Cardiac muscle cell (in vitro differentiated cells and primary cell): ENCODE measurements at regions not wholly inside any gene's neighbourhood (a gene's known extent, or its start where the extent isn't known, plus 50 kb on each side); places are given as distances from the start of the nearest gene placed in this dataset.

Source experiments
- DNase-seq, 2 donors: peaks; one replicate each; pipeline versions ENCODE4 v3.0.0 to v3.0.0-alpha.2; 2010 to 2017; ENCODE audit warnings: low read depth in 1 of 2, low spot score in 1 of 2
- H3K27ac ChIP-seq: fragments of 200-600 bp; sonication (generic); 2 replicates; pipeline ENCODE4 v1.5.1; 2016
- H3K27me3 ChIP-seq: fragments of 200-600 bp; sonication (generic); 2 replicates; pipeline ENCODE4 v1.6.0; 2016; ENCODE audit warnings: control low read depth
- H3K36me3 ChIP-seq: fragments of 200-600 bp; sonication (generic); 2 replicates; pipeline ENCODE4 v1.5.1; 2016; ENCODE audit warnings: control low read depth
- H3K4me1 ChIP-seq: fragments of 200-600 bp; sonication (generic); 2 replicates; pipeline ENCODE4 v1.8.1; 2017; ENCODE audit warnings: low read depth, mild to moderate bottlenecking, mixed run types
- H3K4me3 ChIP-seq: fragments of 200-600 bp; sonication (generic); 2 replicates; pipeline ENCODE4 v1.5.1; 2016; ENCODE audit warnings: mild to moderate bottlenecking
- H3K9me3 ChIP-seq: fragments of 200-600 bp; sonication (generic); 2 replicates; pipeline ENCODE4 v1.5.1; 2017; ENCODE audit warnings: low read depth, mild to moderate bottlenecking, control low read depth
- CTCF ChIP-seq: IDR thresholded peaks from 2 replicates; pipeline ENCODE4 v1.5.1; 2012; ENCODE audit warnings: low read depth, mild to moderate bottlenecking, low read length

GRCh38 chrX:27404366-27404765 lies 58.8 kb downstream of the PPP4R3C start:
- TF ChIP-seq CTCF, result no peak
- no peak overlapping the region for H3K4me3 ChIP-seq
- H3K4me1 ChIP-seq, result no peaks in the 10 kb centered on the region
- no peak for DNase-seq
- no peak overlapping the region for H3K27ac ChIP-seq
- H3K27me3 ChIP-seq, result no peaks in the 10 kb centered on the region
- H3K36me3 ChIP-seq, result no peaks in the 10 kb centered on the region
- H3K9me3 ChIP-seq, result peaks cover 5% of the 10 kb centered on the region

DNA sequence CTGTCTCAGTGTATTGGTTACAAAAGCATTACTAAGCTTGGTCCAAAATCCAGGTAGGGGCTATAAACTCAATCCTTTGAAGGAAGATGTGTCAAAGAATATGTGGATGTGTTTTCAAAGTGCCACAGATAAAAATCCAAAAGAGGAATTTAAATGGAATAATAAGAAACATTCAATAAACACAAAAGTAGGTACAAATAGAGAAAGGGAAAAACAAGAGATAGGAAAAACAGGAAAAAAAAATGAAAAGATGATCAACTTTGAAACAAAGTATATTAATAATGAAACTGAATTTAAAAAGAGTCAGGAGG lies 64.0 kb downstream of the PPP4R3C start:
- TF ChIP-seq CTCF, result no peak
- Histone ChIP-seq H3K27ac (no peak overlapping the region), H3K36me3 (no peaks in the 10 kb centered on the region)

GRCh38 chrX:27391623-27392022 lies 71.5 kb downstream of the PPP4R3C start:
- no peaks in the 10 kb centered on the region for H3K36me3 ChIP-seq
- no peak overlapping the region for H3K4me3 ChIP-seq
- no peak for TF ChIP-seq CTCF
- no peaks in the 10 kb centered on the region for H3K9me3 ChIP-seq
- H3K27ac ChIP-seq, result no peak overlapping the region
- H3K4me1 ChIP-seq, result no peaks in the 10 kb centered on the region
- DNase-seq, result no peak
- no peaks in the 10 kb centered on the region for H3K27me3 ChIP-seq

More for the DNA sequence above, 64.0 kb downstream of the PPP4R3C start:
- Histone ChIP-seq H3K4me3 (no peak overlapping the region), H3K27me3 (no peaks in the 10 kb centered on the region), H3K4me1 (no peaks in the 10 kb centered on the region), H3K9me3 (peaks cover 3% of the 10 kb centered on the region)
- no peak for DNase-seq

DNA sequence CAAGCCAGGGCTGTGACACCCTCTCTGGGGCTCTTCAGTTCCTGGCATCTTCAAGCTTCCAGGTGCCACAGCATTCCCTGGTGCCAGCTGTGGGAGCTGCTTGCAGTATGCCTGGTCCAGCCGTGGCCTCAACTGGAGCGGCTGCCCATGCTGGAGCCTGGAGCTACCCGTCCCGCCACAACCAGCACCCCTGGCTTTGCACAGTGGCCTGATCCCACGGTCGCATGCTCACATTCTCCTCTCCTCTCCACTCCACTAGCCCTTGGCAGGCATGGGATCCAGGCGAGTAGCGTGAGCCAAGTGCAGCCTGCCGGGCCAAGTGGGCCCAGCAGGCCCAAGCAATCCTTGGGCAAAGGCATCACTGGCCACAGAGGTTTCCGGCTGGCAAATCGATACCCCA lies 81.7 kb downstream of the PPP4R3C start:
- no peak for TF ChIP-seq CTCF
- Histone ChIP-seq H3K27me3 (no peaks in the 10 kb centered on the region), H3K4me1 (no peaks in the 10 kb centered on the region), H3K4me3 (no peak overlapping the region), H3K9me3 (no peaks in the 10 kb centered on the region), H3K36me3 (no peaks in the 10 kb centered on the region), H3K27ac (no peak overlapping the region)
- DNase-seq, result no peak

DNA sequence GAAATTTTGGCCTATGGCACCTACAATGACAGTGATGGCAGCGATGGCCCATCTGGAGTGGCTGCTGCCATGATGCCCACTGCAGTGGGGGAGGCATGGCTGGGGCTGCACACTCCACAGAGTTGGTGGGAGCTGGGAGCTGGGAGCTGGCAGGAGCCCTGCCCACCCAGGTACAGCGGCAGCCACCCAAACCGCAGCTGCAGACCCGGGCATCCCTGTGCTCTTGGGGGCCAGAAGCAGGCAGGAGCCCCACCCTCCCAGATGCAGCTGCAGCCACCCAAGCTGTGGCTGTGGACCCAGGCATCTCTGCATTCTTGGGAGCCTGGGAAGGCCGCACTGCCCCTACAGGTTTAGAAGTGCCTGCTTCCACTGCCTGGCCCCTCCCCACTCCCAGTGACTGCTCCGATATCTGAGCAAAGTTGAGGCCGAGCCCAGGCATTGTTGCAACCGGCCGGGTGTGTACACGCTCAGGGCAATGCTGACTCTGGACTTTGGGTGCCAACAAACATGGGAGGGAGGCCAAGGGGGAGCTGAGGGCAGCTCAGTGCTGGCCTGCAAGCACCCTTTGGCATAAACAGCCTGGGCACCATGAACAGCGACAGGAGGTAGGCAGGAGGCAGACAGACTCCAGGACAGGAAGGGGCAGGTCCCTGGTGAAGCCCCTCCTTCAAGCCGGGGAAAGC lies 82.8 kb downstream of the PPP4R3C start:
- Histone ChIP-seq H3K27me3 (no peaks in the 10 kb centered on the region), H3K4me1 (no peaks in the 10 kb centered on the region), H3K9me3 (no peaks in the 10 kb centered on the region), H3K36me3 (no peaks in the 10 kb centered on the region), H3K27ac (no peak overlapping the region), H3K4me3 (no peak overlapping the region)
- TF ChIP-seq CTCF, result no peak
- DNase-seq, result no peak

- Histone ChIP-seq H3K27ac (no peak overlapping the region), H3K36me3 (no peaks in the 10 kb centered on the region), H3K27me3 (no peaks in the 10 kb centered on the region), H3K4me1 (no peaks in the 10 kb centered on the region), H3K9me3 (no peaks in the 10 kb centered on the region), H3K4me3 (no peak overlapping the region)
- no peak for TF ChIP-seq CTCF
- DNase-seq, result no peak
These were observed 109.1 kb downstream of the PPP4R3C start for GRCh38 chrX:27354021-27354420.
